NCI-H526 treated with DMSO at 0.1 percent for 48 hours (cell line): ENCODE measurements at regions not wholly inside any gene's neighbourhood (a gene's known extent, or its start where the extent isn't known, plus 50 kb on each side); places are given as distances from the start of the nearest gene placed in this dataset.
"Not testable (repeated sequence)": the region's sequence is repeated elsewhere in the genome, so short reads cannot be mapped to it uniquely, and the experiment has no call there.

Experiments
- DNase-seq: peaks from one replicate; lab custom pipeline; 2025; lab: John Stamatoyannopoulos, UW

DNA sequence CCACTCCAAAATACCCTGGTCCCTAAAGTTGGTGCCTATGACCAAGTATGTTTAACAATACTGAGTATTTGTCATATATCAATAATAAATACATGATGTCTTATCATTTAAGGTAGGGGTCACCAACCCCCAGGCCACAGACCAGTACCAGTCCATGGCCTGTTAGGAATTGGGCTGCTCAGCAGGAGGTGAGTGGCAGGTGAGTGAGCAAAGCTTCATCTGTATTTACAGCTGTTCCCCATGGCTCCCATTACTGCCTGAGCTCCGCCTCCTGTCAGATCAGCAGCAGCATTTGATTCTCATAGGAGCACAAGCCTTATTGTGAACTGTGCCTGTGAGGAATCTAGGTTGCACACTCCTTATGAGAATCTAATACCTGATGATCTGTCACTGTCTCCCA lies 126.2 kb downstream of the HNRNPD start:
- DNase-seq, result no peak

GRCh38 chr4:82247171-82247570 lies 126.6 kb downstream of the HNRNPD start:
- DNase-seq, result no peak

DNA sequence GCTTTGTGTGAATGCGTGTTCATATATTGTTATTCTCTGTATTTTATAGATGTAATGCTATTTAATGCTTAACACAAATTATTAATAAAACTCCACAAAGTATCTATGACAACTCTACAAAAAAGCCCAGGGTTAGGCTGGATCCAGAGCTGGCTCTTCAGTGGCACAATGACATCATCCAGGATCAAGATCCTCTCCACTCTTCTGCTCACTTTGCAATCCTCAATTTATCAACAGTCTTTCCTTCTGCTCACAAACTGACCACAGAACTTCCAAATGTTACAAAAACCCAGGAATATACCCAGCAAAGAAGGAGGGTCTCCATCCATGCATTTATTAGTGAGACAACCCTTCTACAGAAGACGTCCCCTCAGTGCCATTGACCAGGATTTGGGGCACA lies 132.3 kb downstream of the HNRNPD start:
- DNase-seq, result no peak

GRCh38 chr4:82240410-82240809 lies 133.4 kb downstream of the HNRNPD start:
- no peak for DNase-seq

- not testable (repeated sequence) for DNase-seq
These were observed 136.6 kb downstream of the HNRNPD start for GRCh38 chr4:82237142-82237541.

DNA sequence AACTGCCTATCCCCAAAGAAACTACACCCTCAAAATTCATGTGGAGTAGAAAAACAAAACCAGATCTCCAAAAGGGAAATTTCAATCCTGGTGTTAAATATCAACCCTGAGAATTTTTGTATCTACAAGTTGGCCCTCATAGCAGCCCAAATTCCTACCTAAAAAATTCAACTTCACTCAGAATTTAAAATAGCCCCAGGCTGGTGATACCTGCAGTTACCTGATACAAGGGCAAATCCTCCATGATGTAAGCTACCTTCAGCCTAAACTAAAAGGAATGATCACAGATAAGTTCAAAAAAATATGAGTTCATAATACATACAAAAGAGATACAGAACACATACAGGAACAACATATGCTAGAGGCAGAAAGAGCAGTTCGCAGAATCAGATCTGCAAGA lies 138.4 kb downstream of the HNRNPD start:
- no peak for DNase-seq

DNA sequence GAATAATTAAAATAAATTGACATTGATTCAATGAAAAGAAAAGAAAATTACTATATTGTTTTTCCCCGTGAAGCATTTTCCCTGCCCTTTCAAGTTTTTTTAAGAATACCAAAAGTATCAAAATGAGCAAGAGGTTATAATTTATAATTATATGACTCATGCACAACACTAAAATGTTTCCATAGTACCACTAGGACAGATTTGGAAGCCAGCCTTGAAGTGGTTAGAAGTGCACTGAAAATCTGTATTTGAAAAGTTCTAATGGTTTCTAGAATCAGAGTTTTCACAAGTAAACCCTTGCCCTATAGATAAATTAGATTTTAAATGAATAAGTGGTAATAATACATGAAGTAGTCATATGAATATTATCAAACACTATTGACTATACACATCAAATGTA lies 140.9 kb downstream of the HNRNPD start:
- DNase-seq, result no peak

DNA sequence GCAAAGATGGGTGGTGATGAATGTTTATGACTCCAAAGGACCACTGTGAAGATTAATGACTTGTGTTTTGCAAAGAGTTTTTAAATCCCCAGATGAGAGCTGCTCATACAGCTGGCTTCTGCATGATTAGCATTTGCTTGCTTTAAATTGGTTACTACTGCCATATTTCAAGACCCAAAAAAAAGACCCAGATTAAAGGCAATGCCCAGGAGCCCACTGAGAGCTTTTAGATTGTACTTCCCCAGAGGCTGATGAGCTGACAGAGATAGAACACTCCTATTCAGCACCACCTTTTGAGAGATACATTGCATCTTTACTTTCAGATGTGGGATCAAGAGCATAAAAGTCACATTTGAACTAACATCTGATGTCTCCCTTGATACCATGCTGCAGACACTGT lies 142.0 kb downstream of the HNRNPD start:
- no peak for DNase-seq

DNA sequence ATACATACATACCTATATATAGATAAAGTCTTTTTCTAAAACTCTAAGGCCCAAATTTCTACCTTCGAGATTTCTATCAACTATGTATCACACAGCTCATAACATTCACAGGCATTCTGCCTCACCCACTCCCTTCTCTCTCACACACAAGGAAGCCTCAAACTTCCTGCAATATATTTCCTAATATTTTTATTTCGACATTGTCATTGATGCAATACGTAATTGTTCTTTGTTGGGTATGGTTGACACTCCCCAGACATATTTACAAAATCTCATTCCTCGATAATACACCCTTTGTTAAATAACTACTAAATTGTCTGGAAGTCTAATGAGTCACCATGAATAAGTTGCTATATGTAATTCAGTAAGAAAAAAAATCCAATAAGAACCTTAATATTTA lies 143.5 kb downstream of the HNRNPD start:
- DNase-seq, result no peak

DNA sequence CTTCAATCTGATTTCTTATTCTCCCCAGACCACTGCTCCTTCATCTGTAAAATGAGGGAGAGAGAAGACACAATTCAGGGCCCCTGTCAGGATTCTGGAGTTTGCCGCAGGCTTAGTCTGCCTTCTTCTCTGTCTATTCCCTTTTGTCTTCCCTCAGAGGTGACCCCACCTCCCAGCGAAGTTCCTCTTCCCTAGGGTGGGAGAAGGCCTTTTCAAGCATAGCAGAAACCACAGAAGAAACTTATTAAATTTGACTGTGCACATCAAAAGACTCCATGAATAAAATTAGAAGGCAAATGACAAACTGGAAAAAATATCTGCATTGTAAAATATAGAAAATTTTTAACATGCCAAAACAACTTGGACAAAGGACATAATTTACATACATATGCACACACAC lies 148.8 kb downstream of the HNRNPD start:
- no peak for DNase-seq

- DNase-seq, result no peak
These were observed 150.1 kb downstream of the HNRNPD start for GRCh38 chr4:82223715-82224114.

DNA sequence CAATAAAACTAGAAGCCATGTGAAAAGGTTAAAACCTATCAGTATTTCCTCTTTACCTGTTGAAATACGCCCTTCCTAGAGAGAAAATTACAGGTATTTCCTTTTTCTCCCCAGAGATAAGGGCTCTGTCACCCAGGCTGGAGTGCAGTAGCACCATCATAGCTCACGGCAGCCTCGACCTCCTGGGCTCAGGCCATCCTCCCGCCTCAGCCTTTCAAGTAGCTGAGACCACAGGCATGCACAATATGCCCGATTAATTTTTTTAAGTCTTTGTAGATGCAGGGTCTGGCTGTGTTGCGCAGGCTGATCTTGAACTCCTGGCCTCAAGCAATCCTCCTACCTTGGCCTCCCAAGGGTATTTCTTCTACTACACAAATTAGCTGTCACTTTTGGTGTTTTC lies 154.4 kb downstream of the HNRNPD start:
- no peak for DNase-seq

- no peak for DNase-seq
These were observed 155.6 kb downstream of the HNRNPD start for GRCh38 chr4:82217986-82218715.

DNA sequence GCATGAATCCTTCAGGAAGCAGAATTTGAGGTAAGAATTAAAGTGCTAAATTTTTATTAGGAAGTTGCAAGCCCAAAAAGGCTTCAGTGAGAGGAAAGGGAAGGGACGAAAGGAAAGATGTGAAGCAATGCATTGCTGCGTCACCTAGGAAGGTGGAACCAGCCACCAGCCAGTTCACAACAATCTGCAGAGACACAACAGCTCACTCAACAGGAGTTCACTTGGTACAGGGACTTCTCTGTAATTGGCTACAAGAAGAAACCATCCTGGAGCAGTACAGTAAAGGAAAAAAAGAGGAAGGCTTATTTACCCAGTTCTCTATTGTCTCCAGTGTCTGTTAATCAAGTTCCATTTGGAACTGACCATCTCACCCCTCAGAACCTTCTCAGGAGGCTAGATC lies 157.6 kb downstream of the HNRNPD start:
- no peak for DNase-seq

DNA sequence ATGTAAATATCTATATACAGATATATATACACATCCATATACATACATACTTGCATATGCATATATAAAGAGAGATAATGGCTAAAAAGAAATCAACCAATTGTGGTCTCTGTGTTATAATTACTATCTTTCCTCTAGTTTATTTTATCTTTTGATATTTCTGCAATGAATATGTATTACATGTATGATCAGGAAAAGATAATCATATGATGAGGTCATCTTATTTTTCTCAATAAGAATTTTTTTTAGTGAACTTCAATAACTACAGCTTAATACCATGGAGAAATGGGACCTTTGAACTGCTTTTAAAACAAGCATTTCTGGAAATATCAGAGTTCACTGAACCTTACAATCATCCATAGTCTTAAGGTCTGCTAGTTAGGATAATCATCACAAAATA lies 158.0 kb downstream of the HNRNPD start:
- no peak for DNase-seq

- no peak for DNase-seq
These were observed 158.8 kb downstream of the HNRNPD start for GRCh38 chr4:82215039-82215438.

DNA sequence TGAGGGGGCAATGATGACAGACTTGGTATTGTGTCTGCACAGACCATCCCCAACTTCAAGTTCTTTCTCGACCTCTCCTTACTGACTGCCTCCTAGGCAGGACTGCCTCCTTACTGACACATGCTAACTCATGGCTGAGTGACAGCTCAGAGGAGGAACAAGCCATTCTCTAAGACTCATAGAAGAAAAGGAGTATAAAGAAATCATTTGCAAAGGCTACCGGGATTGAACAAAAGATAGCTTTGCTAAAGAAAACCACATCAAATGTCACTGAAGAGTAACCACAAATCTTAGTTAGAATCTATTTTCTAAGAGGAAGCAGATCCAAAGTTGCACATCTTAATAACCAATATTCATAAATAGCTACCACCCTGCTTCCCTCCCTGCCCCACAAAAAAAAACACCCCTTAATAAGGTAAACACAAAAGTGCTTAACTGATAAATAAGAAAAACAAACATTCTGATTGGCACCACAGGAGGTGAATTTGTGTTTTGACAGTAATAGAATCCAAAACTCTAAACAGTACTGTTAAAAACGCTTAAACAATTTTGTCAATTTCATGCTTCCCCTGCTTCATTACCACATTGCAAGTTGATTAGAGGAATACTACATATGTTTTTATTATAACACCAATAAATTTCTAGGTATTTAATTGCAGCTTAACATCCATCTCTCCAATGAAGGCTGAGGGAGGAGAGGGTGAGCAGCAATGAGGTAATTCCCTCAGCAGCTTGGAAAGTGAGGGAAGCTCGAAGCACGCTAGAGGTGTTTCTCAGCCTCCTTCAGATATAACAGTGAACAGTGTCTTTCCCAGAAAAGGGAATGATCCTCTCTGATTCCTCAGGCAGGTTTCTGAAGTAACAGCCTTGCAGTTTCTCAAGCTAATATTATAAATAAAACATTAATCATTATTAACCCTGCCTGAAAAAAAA lies 160.0 kb downstream of the HNRNPD start:
- no peak for DNase-seq

GRCh38 chr4:82201805-82202641 lies 171.8 kb downstream of the HNRNPD start:
- no peak for DNase-seq

DNA sequence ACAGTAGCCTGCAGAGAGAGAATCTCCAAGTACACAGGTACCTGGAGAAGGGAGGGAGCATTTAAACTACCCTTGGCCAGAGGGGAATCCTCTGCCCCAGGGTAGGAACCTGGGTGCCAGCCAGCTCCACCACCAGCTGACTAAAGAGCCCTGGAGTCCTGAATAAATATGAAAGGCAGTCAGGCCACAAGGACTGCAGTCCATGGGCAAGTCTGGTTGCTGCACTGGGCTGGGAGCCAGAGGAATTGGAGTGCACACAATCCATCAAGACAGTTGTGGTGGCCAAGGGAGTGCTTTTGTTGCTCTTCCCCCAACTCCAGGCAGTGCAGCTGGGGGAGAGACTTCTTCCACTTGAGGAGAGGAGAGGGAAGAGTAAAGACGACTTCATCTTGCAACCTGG lies 172.5 kb downstream of the HNRNPD start:
- DNase-seq, result no peak

GRCh38 chr4:82200046-82200445 lies 173.7 kb downstream of the HNRNPD start:
- no peak for DNase-seq

- no peak for DNase-seq
These were observed 179.5 kb downstream of the HNRNPD start for GRCh38 chr4:82194329-82194728.

GRCh38 chr4:82192017-82192673 lies 181.6 kb downstream of the HNRNPD start:
- no peak for DNase-seq
